ENCODE measurements at regions not wholly inside any gene's neighbourhood (a gene's known extent, or its start where the extent isn't known, plus 50 kb on each side); places are given as distances from the start of the nearest gene placed in this dataset.

DNA sequence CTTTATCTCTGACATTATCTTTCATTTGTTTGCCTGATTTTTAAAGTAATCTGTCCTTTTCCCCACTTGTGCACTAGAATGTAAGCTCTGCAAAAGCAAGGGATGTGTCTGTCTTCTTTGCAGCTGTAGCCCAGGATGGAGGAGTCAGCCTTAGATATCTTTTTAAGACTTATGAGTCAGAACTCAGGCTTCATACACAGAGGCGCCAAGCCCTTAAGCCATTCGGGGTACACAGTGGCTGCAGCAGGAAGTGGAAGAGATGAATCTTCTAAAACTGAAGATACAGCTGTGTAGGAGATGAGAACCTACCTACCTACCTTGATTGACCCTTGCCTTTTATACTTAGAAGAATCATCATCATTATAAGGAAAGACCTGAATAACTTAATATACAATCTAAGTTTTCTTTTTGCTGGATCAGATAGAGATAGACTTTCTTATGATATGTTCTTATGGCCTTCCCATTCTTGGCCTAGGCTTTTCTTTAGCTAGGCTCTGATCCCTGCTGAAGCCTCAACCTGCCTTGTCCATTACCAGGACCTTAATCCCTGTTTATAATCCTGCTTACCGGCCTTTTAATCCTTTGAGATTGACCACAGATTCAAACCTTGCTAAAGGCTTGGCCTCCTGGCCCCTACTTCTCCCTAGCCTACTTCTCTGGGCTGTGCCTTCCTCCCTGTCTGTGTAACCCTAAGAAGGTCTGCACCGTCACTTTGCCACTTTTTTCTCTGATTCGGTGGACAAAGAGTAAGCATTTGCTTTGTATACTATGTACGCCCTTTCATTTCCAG is 304.5 kb downstream of the PRL start:
- H3K4me1 ChIP-seq (ENCODE audit: insufficient read depth, low read length, severe bottlenecking): peaks cover 4% of the 10 kb centered on the region
- TF ChIP-seq, protein P1, sequence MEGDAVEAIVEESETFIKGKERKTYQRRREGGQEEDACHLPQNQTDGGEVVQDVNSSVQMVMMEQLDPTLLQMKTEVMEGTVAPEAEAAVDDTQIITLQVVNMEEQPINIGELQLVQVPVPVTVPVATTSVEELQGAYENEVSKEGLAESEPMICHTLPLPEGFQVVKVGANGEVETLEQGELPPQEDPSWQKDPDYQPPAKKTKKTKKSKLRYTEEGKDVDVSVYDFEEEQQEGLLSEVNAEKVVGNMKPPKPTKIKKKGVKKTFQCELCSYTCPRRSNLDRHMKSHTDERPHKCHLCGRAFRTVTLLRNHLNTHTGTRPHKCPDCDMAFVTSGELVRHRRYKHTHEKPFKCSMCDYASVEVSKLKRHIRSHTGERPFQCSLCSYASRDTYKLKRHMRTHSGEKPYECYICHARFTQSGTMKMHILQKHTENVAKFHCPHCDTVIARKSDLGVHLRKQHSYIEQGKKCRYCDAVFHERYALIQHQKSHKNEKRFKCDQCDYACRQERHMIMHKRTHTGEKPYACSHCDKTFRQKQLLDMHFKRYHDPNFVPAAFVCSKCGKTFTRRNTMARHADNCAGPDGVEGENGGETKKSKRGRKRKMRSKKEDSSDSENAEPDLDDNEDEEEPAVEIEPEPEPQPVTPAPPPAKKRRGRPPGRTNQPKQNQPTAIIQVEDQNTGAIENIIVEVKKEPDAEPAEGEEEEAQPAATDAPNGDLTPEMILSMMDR (IDR thresholded peaks at IDR 0.05; ENCODE audit: low read length): no peak
- no peak for TF ChIP-seq EZH2 (IDR thresholded peaks at IDR 0.05; ENCODE audit: borderline replicate concordance, low read length)
- H3K27ac ChIP-seq (ENCODE audit: low read depth, low read length, poor library complexity, severe bottlenecking): no peak overlapping the region
- no peak overlapping the region for H3K9ac ChIP-seq (ENCODE audit: low read length)
- H3F3A ChIP-seq (ENCODE audit: insufficient read depth, low read length): no peaks in the 10 kb centered on the region
- H3K36me3 ChIP-seq (ENCODE audit: insufficient read depth, low read length): no peaks in the 10 kb centered on the region
- H4K20me1 ChIP-seq (ENCODE audit: insufficient read depth, low read length): no peaks in the 10 kb centered on the region
- H2AFZ ChIP-seq (ENCODE audit: low read length): no peak overlapping the region
- no peaks in the 10 kb centered on the region for H3K27me3 ChIP-seq (ENCODE audit: insufficient read depth, low read length)
- H3K4me3 ChIP-seq (ENCODE audit: low read depth, low read length, poor library complexity, severe bottlenecking): no peak overlapping the region
- no peaks in the 10 kb centered on the region for H3K79me2 ChIP-seq (ENCODE audit: insufficient read depth, low read length)
- no peak overlapping the region for H3K4me2 ChIP-seq (ENCODE audit: low read length)
- H3K9me2 ChIP-seq (ENCODE audit: low read depth, low read length): no peaks in the 10 kb centered on the region
- H3K9me3 ChIP-seq (ENCODE audit: low read length): no peaks in the 10 kb centered on the region

DNA sequence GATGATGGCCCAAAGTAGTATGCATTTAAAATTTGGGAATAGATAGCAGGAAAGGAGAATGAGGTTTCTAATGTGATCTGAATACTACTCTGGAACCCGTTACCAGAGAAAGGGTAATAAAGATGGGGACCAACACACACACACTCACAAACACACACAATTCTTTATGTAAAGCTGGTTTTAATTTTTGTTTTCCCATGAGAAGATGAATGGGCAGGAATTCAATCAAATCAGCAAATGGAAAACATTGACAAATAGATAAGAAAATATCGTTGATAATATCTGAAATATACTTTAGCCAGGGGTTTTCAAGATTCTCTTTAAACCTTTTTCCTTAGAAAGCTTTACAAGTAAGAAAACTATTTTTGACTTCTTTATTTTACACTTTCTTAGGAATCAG is 303.0 kb downstream of the PRL start:
- Histone ChIP-seq H3F3A (ENCODE audit: insufficient read depth, low read length) (no peaks in the 10 kb centered on the region), H3K4me2 (ENCODE audit: low read length) (no peak overlapping the region), H3K79me2 (ENCODE audit: insufficient read depth, low read length) (no peaks in the 10 kb centered on the region), H3K9me3 (ENCODE audit: low read length) (no peaks in the 10 kb centered on the region), H3K4me1 (ENCODE audit: insufficient read depth, low read length, severe bottlenecking) (peaks cover 14% of the 10 kb centered on the region), H2AFZ (ENCODE audit: low read length) (no peak overlapping the region), H3K9ac (ENCODE audit: low read length) (no peak overlapping the region), H3K9me2 (ENCODE audit: low read depth, low read length) (no peaks in the 10 kb centered on the region), H3K4me3 (ENCODE audit: low read depth, low read length, poor library complexity, severe bottlenecking) (no peak overlapping the region), H3K36me3 (ENCODE audit: insufficient read depth, low read length) (no peaks in the 10 kb centered on the region), H3K27me3 (ENCODE audit: insufficient read depth, low read length) (no peaks in the 10 kb centered on the region), H3K27ac (ENCODE audit: low read depth, low read length, poor library complexity, severe bottlenecking) (no peak overlapping the region), H4K20me1 (ENCODE audit: insufficient read depth, low read length) (no peaks in the 10 kb centered on the region)
- TF ChIP-seq EZH2 (IDR thresholded peaks at IDR 0.05; ENCODE audit: borderline replicate concordance, low read length): no peak
- TF ChIP-seq, protein P1 (IDR thresholded peaks at IDR 0.05; ENCODE audit: low read length): no peak

DNA sequence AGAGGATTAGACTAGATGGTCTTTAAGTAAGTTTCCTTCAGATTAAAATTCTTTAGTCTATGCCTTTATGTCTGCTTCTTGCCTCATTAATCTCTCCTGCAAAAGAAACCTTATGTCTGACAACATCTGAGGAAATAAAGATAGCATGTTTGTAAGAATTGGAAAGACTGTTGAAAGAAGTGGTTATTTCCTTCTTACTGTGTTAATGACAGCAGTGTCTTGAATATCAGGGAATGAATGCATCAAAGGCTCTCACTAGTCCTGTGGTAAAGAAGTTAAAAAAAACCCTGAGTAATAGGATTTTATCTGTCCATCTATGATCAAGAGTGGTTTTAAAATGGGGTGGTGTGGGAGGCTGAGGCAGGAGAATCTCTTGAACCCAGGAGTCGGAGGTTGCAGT is 302.0 kb downstream of the PRL start:
- H3K9me3 ChIP-seq (ENCODE audit: low read length): no peaks in the 10 kb centered on the region
- no peak overlapping the region for H2AFZ ChIP-seq (ENCODE audit: low read length)
- no peaks in the 10 kb centered on the region for H4K20me1 ChIP-seq (ENCODE audit: insufficient read depth, low read length)
- no peaks in the 10 kb centered on the region for H3K9me2 ChIP-seq (ENCODE audit: low read depth, low read length)
- TF ChIP-seq, protein P1 (IDR thresholded peaks at IDR 0.05; ENCODE audit: low read length): no peak
- no peak for TF ChIP-seq EZH2 (IDR thresholded peaks at IDR 0.05; ENCODE audit: borderline replicate concordance, low read length)
- H3K4me1 ChIP-seq (ENCODE audit: insufficient read depth, low read length, severe bottlenecking): peaks cover 21% of the 10 kb centered on the region
- H3K36me3 ChIP-seq (ENCODE audit: insufficient read depth, low read length): no peaks in the 10 kb centered on the region
- no peaks in the 10 kb centered on the region for H3F3A ChIP-seq (ENCODE audit: insufficient read depth, low read length)
- no peak overlapping the region for H3K27ac ChIP-seq (ENCODE audit: low read depth, low read length, poor library complexity, severe bottlenecking)
- no peak overlapping the region for H3K4me3 ChIP-seq (ENCODE audit: low read depth, low read length, poor library complexity, severe bottlenecking)
- no peak overlapping the region for H3K4me2 ChIP-seq (ENCODE audit: low read length)
- H3K9ac ChIP-seq (ENCODE audit: low read length): no peak overlapping the region
- no peaks in the 10 kb centered on the region for H3K27me3 ChIP-seq (ENCODE audit: insufficient read depth, low read length)
- H3K79me2 ChIP-seq (ENCODE audit: insufficient read depth, low read length): no peaks in the 10 kb centered on the region

Measured in OCI-LY1 (cell line).